ENCODE measurements at regions not wholly inside any gene's neighbourhood (a gene's known extent, or its start where the extent isn't known, plus 50 kb on each side); places are given as distances from the start of the nearest gene placed in this dataset.

DNA sequence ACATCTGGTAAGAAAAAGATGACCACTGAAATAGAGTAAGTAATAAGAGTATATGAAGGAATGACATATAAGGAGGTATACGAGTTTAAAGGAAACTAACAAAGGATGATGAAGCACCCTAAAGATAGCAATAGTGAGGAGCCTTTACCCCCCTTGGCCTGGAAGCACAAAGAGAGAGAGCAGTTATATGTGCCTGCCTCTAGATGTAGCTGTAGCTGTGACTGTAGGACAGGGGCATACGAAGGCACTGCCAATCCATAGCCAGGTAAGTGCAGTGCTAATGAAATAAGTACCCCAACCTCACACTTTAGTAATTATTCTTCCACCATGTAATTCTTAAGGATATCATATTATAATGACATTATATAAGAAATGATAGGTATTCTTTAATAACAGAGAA is 90.1 kb upstream of the FKBP1C start (continued):
- TF ChIP-seq, protein P1, sequence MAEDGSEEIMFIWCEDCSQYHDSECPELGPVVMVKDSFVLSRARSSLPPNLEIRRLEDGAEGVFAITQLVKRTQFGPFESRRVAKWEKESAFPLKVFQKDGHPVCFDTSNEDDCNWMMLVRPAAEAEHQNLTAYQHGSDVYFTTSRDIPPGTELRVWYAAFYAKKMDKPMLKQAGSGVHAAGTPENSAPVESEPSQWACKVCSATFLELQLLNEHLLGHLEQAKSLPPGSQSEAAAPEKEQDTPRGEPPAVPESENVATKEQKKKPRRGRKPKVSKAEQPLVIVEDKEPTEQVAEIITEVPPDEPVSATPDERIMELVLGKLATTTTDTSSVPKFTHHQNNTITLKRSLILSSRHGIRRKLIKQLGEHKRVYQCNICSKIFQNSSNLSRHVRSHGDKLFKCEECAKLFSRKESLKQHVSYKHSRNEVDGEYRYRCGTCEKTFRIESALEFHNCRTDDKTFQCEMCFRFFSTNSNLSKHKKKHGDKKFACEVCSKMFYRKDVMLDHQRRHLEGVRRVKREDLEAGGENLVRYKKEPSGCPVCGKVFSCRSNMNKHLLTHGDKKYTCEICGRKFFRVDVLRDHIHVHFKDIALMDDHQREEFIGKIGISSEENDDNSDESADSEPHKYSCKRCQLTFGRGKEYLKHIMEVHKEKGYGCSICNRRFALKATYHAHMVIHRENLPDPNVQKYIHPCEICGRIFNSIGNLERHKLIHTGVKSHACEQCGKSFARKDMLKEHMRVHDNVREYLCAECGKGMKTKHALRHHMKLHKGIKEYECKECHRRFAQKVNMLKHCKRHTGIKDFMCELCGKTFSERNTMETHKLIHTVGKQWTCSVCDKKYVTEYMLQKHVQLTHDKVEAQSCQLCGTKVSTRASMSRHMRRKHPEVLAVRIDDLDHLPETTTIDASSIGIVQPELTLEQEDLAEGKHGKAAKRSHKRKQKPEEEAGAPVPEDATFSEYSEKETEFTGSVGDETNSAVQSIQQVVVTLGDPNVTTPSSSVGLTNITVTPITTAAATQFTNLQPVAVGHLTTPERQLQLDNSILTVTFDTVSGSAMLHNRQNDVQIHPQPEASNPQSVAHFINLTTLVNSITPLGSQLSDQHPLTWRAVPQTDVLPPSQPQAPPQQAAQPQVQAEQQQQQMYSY (CRISPR knock-in tag; IDR thresholded peaks at IDR 0.05): no peak
- TF ChIP-seq, protein P2, sequence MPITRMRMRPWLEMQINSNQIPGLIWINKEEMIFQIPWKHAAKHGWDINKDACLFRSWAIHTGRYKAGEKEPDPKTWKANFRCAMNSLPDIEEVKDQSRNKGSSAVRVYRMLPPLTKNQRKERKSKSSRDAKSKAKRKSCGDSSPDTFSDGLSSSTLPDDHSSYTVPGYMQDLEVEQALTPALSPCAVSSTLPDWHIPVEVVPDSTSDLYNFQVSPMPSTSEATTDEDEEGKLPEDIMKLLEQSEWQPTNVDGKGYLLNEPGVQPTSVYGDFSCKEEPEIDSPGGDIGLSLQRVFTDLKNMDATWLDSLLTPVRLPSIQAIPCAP (CRISPR knock-in tag; IDR thresholded peaks at IDR 0.05): no peak
- TF ChIP-seq, protein P3, sequence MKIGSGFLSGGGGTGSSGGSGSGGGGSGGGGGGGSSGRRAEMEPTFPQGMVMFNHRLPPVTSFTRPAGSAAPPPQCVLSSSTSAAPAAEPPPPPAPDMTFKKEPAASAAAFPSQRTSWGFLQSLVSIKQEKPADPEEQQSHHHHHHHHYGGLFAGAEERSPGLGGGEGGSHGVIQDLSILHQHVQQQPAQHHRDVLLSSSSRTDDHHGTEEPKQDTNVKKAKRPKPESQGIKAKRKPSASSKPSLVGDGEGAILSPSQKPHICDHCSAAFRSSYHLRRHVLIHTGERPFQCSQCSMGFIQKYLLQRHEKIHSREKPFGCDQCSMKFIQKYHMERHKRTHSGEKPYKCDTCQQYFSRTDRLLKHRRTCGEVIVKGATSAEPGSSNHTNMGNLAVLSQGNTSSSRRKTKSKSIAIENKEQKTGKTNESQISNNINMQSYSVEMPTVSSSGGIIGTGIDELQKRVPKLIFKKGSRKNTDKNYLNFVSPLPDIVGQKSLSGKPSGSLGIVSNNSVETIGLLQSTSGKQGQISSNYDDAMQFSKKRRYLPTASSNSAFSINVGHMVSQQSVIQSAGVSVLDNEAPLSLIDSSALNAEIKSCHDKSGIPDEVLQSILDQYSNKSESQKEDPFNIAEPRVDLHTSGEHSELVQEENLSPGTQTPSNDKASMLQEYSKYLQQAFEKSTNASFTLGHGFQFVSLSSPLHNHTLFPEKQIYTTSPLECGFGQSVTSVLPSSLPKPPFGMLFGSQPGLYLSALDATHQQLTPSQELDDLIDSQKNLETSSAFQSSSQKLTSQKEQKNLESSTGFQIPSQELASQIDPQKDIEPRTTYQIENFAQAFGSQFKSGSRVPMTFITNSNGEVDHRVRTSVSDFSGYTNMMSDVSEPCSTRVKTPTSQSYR (CRISPR knock-in tag; IDR thresholded peaks at IDR 0.05): no peak
- TF ChIP-seq ZNF138 (CRISPR knock-in tag; conservative IDR thresholded peaks at IDR 0.05) (no peak), EMX1 (CRISPR knock-in tag; IDR thresholded peaks at IDR 0.05) (no peak), NFYB (CRISPR knock-in tag; conservative IDR thresholded peaks at IDR 0.05; ENCODE audit: low read depth) (no peak), CREB1 (CRISPR knock-in tag; IDR thresholded peaks at IDR 0.05) (no peak), NFE2L1 (CRISPR knock-in tag; IDR thresholded peaks at IDR 0.05) (no peak), IRF2 (CRISPR knock-in tag; IDR thresholded peaks at IDR 0.05; ENCODE audit: borderline replicate concordance, low read depth) (no peak)
- TF ChIP-seq, protein P4, sequence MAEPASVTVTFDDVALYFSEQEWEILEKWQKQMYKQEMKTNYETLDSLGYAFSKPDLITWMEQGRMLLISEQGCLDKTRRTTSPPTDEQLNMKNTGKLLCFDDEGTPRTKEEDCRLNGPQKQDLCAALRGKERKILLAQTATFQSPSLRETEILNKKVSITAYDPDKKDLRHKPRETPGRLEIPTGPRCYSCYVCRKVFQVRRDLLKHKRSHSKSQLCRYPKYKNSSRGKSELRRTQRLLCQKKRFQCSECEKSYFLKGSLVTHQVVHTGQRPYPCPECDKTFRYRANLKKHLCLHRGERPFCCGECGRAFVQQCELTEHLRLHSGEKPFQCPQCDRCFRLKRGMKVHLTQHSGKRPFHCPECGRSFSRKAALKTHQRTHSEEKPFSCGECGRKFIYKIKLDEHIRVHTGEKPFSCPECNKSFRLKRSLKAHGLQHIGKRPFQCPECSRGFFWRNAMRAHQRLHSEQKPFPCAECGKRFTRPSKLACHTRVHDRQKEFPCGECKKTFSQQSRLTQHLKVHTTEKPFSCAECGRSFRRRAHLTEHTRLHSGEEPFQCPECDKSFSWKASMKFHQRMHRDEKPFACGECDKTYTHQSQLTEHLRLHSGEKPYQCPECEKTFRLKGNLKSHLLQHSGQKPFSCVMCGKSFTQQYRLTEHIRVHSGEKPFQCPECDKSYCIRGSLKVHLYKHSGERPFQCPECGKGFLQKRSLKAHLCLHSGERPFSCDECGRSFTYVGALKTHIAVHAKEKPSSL (CRISPR knock-in tag; conservative IDR thresholded peaks at IDR 0.05): no peak
- TF ChIP-seq, protein P5, sequence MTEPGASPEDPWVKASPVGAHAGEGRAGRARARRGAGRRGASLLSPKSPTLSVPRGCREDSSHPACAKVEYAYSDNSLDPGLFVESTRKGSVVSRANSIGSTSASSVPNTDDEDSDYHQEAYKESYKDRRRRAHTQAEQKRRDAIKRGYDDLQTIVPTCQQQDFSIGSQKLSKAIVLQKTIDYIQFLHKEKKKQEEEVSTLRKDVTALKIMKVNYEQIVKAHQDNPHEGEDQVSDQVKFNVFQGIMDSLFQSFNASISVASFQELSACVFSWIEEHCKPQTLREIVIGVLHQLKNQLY (CRISPR knock-in tag; IDR thresholded peaks at IDR 0.05): no peak
- TF ChIP-seq, protein P6, sequence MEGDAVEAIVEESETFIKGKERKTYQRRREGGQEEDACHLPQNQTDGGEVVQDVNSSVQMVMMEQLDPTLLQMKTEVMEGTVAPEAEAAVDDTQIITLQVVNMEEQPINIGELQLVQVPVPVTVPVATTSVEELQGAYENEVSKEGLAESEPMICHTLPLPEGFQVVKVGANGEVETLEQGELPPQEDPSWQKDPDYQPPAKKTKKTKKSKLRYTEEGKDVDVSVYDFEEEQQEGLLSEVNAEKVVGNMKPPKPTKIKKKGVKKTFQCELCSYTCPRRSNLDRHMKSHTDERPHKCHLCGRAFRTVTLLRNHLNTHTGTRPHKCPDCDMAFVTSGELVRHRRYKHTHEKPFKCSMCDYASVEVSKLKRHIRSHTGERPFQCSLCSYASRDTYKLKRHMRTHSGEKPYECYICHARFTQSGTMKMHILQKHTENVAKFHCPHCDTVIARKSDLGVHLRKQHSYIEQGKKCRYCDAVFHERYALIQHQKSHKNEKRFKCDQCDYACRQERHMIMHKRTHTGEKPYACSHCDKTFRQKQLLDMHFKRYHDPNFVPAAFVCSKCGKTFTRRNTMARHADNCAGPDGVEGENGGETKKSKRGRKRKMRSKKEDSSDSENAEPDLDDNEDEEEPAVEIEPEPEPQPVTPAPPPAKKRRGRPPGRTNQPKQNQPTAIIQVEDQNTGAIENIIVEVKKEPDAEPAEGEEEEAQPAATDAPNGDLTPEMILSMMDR (IDR thresholded peaks at IDR 0.05): no peak

DNA sequence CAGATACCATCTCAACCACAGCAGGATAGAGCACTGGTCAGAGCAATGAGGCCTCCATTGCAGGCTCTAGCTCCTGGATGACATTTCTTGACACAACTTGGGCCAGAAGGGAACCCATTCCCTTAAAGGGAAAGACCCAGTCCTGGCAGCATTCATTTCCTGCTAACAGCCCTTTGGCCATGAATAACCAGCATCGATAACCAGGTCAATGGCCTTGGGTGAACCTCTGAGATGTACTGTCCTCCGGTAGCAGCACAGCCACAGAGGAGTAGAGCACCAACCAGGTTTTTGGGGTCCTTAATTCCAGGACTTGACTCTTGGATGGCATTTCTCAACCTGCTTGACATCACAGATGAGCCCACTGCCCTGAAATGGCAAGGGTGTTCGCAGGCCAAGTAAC is 71.2 kb upstream of the FKBP1C start:
- H3K36me3 Mint-ChIP-seq: peaks cover 16% of the 10 kb centered on the region
- H3K27ac Mint-ChIP-seq: no peak overlapping the region
- H3K27me3 Mint-ChIP-seq (ENCODE audit: low read depth): 0 out of 2 replicates have a peak, but pooled peaks cover 3% of the 10 kb centered on the region
- H3K4me3 Mint-ChIP-seq: no peak overlapping the region
- POLR2A ChIA-PET: no interaction called here
- peaks cover 67% of the 10 kb centered on the region for H3K9me3 Mint-ChIP-seq
- DNase-seq (ENCODE audit: low spot score) (no peak), ATAC-seq (no peak)
- H3K4me1 Mint-ChIP-seq: peaks cover 6% of the 10 kb centered on the region
- CTCF ChIA-PET: no interaction called here
- TF ChIP-seq CREB1 (CRISPR knock-in tag; IDR thresholded peaks at IDR 0.05) (no peak), ZBTB21 (CRISPR knock-in tag; IDR thresholded peaks at IDR 0.05; ENCODE audit: borderline replicate concordance) (no peak), TEAD1 (CRISPR knock-in tag; IDR thresholded peaks at IDR 0.05) (no peak), NFATC4 (CRISPR knock-in tag; IDR thresholded peaks at IDR 0.05) (no peak), KAT7 (CRISPR knock-in tag; IDR thresholded peaks at IDR 0.05; ENCODE audit: borderline replicate concordance) (no peak), MYBL2 (CRISPR knock-in tag; IDR thresholded peaks at IDR 0.05) (no peak), ELF4 (CRISPR knock-in tag; IDR thresholded peaks at IDR 0.05; ENCODE audit: low read depth) (no peak), NR2C2 (CRISPR knock-in tag; IDR thresholded peaks at IDR 0.05) (no peak), JAZF1 (CRISPR knock-in tag; IDR thresholded peaks at IDR 0.05) (no peak), TP53 (CRISPR knock-in tag; IDR thresholded peaks at IDR 0.05) (no peak)
- TF ChIP-seq, protein P7, sequence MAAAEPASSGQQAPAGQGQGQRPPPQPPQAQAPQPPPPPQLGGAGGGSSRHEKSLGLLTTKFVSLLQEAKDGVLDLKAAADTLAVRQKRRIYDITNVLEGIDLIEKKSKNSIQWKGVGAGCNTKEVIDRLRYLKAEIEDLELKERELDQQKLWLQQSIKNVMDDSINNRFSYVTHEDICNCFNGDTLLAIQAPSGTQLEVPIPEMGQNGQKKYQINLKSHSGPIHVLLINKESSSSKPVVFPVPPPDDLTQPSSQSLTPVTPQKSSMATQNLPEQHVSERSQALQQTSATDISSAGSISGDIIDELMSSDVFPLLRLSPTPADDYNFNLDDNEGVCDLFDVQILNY (CRISPR knock-in tag; IDR thresholded peaks at IDR 0.05): no peak
- TF ChIP-seq, protein P8, sequence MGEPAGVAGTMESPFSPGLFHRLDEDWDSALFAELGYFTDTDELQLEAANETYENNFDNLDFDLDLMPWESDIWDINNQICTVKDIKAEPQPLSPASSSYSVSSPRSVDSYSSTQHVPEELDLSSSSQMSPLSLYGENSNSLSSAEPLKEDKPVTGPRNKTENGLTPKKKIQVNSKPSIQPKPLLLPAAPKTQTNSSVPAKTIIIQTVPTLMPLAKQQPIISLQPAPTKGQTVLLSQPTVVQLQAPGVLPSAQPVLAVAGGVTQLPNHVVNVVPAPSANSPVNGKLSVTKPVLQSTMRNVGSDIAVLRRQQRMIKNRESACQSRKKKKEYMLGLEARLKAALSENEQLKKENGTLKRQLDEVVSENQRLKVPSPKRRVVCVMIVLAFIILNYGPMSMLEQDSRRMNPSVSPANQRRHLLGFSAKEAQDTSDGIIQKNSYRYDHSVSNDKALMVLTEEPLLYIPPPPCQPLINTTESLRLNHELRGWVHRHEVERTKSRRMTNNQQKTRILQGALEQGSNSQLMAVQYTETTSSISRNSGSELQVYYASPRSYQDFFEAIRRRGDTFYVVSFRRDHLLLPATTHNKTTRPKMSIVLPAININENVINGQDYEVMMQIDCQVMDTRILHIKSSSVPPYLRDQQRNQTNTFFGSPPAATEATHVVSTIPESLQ (CRISPR knock-in tag; IDR thresholded peaks at IDR 0.05): no peak
